ENCODE measurements at regions not wholly inside any gene's neighbourhood (a gene's known extent, or its start where the extent isn't known, plus 50 kb on each side); places are given as distances from the start of the nearest gene placed in this dataset.

DNA sequence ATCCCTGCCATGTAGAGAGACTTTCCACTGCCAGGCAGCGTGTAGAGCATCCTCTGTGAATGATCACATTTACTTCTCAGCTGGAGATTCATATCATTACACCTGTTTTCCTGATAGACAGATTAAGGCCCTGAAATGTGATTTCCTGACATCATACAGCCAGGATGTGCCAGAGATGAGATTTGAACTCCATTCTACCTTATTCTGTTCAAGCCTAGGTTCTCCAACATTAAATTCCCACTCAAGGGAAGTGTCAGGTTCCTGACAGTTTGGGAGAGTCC lies 482.1 kb downstream of the RPS24 start:
- TF ChIP-seq, protein P1, sequence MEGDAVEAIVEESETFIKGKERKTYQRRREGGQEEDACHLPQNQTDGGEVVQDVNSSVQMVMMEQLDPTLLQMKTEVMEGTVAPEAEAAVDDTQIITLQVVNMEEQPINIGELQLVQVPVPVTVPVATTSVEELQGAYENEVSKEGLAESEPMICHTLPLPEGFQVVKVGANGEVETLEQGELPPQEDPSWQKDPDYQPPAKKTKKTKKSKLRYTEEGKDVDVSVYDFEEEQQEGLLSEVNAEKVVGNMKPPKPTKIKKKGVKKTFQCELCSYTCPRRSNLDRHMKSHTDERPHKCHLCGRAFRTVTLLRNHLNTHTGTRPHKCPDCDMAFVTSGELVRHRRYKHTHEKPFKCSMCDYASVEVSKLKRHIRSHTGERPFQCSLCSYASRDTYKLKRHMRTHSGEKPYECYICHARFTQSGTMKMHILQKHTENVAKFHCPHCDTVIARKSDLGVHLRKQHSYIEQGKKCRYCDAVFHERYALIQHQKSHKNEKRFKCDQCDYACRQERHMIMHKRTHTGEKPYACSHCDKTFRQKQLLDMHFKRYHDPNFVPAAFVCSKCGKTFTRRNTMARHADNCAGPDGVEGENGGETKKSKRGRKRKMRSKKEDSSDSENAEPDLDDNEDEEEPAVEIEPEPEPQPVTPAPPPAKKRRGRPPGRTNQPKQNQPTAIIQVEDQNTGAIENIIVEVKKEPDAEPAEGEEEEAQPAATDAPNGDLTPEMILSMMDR (IDR thresholded peaks at IDR 0.05): no peak
- TF ChIP-seq ZFX (IDR thresholded peaks at IDR 0.05; ENCODE audit: borderline replicate concordance): no peak

All from 22Rv1 (cell line).